Calu3 (cell line): ENCODE measurements at regions not wholly inside any gene's neighbourhood (a gene's known extent, or its start where the extent isn't known, plus 50 kb on each side); places are given as distances from the start of the nearest gene placed in this dataset.

Experiments
- BruUV-seq: library from RNA; stranded (reverse); fragments of 400-500 nt; replicated peaks from 2 replicates; lab custom pipeline; 2021; lab: Mats Ljungman, UMichigan
- CTCF ChIA-PET: fragments of 300-600 bp; sonication (Branson Sonifier 250); formaldehyde crosslinking; loops from one replicate; lab custom pipeline; 2022; ENCODE audit warnings: antibody characterized with exemption; lab: Charles Lee
- DNase-seq: peaks from one replicate; pipeline ENCODE4 v3.0.0; 2022
- H3K27ac Mint-ChIP-seq: one replicate; pipeline ENCODE4 v1.8.0; 2022; ENCODE audit warnings: mixed read lengths; ENCODE audit not compliant: unreplicated experiment
- H3K27me3 Mint-ChIP-seq: one replicate; pipeline ENCODE4 v1.8.0; 2022; ENCODE audit warnings: mixed read lengths; ENCODE audit not compliant: unreplicated experiment
- H3K36me3 Mint-ChIP-seq: one replicate; pipeline ENCODE4 v1.8.0; 2022; ENCODE audit warnings: mild to moderate bottlenecking, moderate library complexity, mixed read lengths; ENCODE audit not compliant: insufficient read depth, unreplicated experiment
- H3K4me1 Mint-ChIP-seq: one replicate; pipeline ENCODE4 v1.8.0; 2022; ENCODE audit warnings: mild to moderate bottlenecking, low read depth, mixed read lengths; ENCODE audit not compliant: unreplicated experiment
- H3K4me3 Mint-ChIP-seq: one replicate; pipeline ENCODE4 v1.8.0; 2022; ENCODE audit warnings: mild to moderate bottlenecking, low read depth, moderate library complexity, mixed read lengths; ENCODE audit not compliant: unreplicated experiment
- H3K9me3 Mint-ChIP-seq: one replicate; pipeline ENCODE4 v1.8.0; 2022; ENCODE audit warnings: low read depth, mixed read lengths; ENCODE audit not compliant: unreplicated experiment
- CTCF ChIP-seq: fragments of 200-600 bp; IDR thresholded peaks from one replicate; pipeline ENCODE4 v1.8.0; 2022; ENCODE audit warnings: antibody characterized with exemption; ENCODE audit not compliant: unreplicated experiment
- intact Hi-C: fragments of 100-400 bp; cut with micrococcal nuclease; formaldehyde crosslinking; loops from one replicate; pipeline ENCODE4 v1.10.0; 2022; ENCODE audit not compliant: unreplicated experiment

- Mint-ChIP-seq H3K4me3 (no peak overlapping the region), H3K4me1 (peaks cover 9% of the 10 kb centered on the region), H3K27me3 (no peaks in the 10 kb centered on the region), H3K9me3 (no peaks in the 10 kb centered on the region), H3K27ac (no peak overlapping the region), H3K36me3 (no peaks in the 10 kb centered on the region)
- no peak for DNase-seq
- no TSS peak for BruUV-seq
- no peak for TF ChIP-seq CTCF
- CTCF ChIA-PET = no interaction called here
- intact Hi-C loops = no loop called here
Observed at GRCh38 chr4:119774840-119775239, 146.2 kb upstream of the PDE5A start.

GRCh38 chr4:119765951-119766350 lies 137.3 kb upstream of the PDE5A start:
- CTCF ChIA-PET = interaction anchor here (0.6 kb wide), 1 partner anchor 185 kb away, joined by 5 read pairs; no protein-coding TSS in a partner anchor
- no peaks in the 10 kb centered on the region for H3K4me1 Mint-ChIP-seq
- H3K27ac Mint-ChIP-seq = no peak overlapping the region
- H3K4me3 Mint-ChIP-seq = no peak overlapping the region
- no peaks in the 10 kb centered on the region for H3K36me3 Mint-ChIP-seq
- BruUV-seq = no TSS peak
- intact Hi-C loops = no loop called here
- DNase-seq = no peak
- TF ChIP-seq CTCF = no peak
- no peaks in the 10 kb centered on the region for H3K9me3 Mint-ChIP-seq
- H3K27me3 Mint-ChIP-seq = no peaks in the 10 kb centered on the region

- H3K27me3 Mint-ChIP-seq = no peaks in the 10 kb centered on the region
- no TSS peak for BruUV-seq
- no peaks in the 10 kb centered on the region for H3K9me3 Mint-ChIP-seq
- intact Hi-C loops = no loop called here
- H3K36me3 Mint-ChIP-seq = no peaks in the 10 kb centered on the region
- H3K4me1 Mint-ChIP-seq = no peaks in the 10 kb centered on the region
- TF ChIP-seq CTCF = no peak
- DNase-seq = no peak
- H3K4me3 Mint-ChIP-seq = no peak overlapping the region
- H3K27ac Mint-ChIP-seq = no peak overlapping the region
- CTCF ChIA-PET = no interaction called here
Observed at GRCh38 chr4:119765469-119765868, 136.9 kb upstream of the PDE5A start.

GRCh38 chr4:119763386-119763785 lies 134.8 kb upstream of the PDE5A start:
- TF ChIP-seq CTCF = no peak
- no peak overlapping the region for H3K4me3 Mint-ChIP-seq

GRCh38 chr4:119755599-119755998 lies 127.0 kb upstream of the PDE5A start:
- no peak overlapping the region for H3K27ac Mint-ChIP-seq
- TF ChIP-seq CTCF = no peak
- no TSS peak for BruUV-seq
- H3K4me1 Mint-ChIP-seq = no peaks in the 10 kb centered on the region
- no peaks in the 10 kb centered on the region for H3K27me3 Mint-ChIP-seq
- intact Hi-C loops = no loop called here
- H3K9me3 Mint-ChIP-seq = peaks cover 2% of the 10 kb centered on the region
- DNase-seq = no peak
- CTCF ChIA-PET = no interaction called here
- H3K4me3 Mint-ChIP-seq = no peak overlapping the region
- H3K36me3 Mint-ChIP-seq = no peaks in the 10 kb centered on the region

More at GRCh38 chr4:119763386-119763785, 134.8 kb upstream of the PDE5A start:
- DNase-seq = no peak
- Mint-ChIP-seq H3K27me3 (no peaks in the 10 kb centered on the region), H3K9me3 (peaks cover 2% of the 10 kb centered on the region), H3K27ac (no peak overlapping the region), H3K4me1 (no peaks in the 10 kb centered on the region), H3K36me3 (no peaks in the 10 kb centered on the region)
- BruUV-seq = no TSS peak
- CTCF ChIA-PET = no interaction called here
- intact Hi-C loops = no loop called here
